Neural crest cell (in vitro differentiated cells): ENCODE measurements at regions not wholly inside any gene's neighbourhood (a gene's known extent, or its start where the extent isn't known, plus 50 kb on each side); places are given as distances from the start of the nearest gene placed in this dataset.

Experiments
- DNase-seq: peaks from one replicate; pipeline ENCODE4 v3.0.0; 2021; ENCODE audit warnings: low read depth, mixed read lengths, low spot score
- H3K27ac Mint-ChIP-seq: one replicate; pipeline ENCODE4 v1.8.0; 2021; ENCODE audit warnings: mild to moderate bottlenecking, mixed read lengths; ENCODE audit not compliant: unreplicated experiment
- H3K27me3 Mint-ChIP-seq: 2 replicates; pipeline ENCODE4 v1.8.0; 2021; ENCODE audit warnings: low read depth, mild to moderate bottlenecking, mixed read lengths
- H3K36me3 Mint-ChIP-seq: 2 replicates; pipeline ENCODE4 v1.8.0; 2021; ENCODE audit warnings: low read depth, mild to moderate bottlenecking, mixed read lengths
- H3K4me1 Mint-ChIP-seq: 2 replicates; pipeline ENCODE4 v1.8.0; 2021; ENCODE audit warnings: mixed read lengths
- H3K4me3 Mint-ChIP-seq: one replicate; pipeline ENCODE4 v1.8.0; 2021; ENCODE audit warnings: mild to moderate bottlenecking, mixed read lengths
- H3K9me3 Mint-ChIP-seq: 2 replicates; pipeline ENCODE4 v1.8.0; 2021; ENCODE audit warnings: mixed read lengths
- TF ChIP-seq, protein P1 (sequence below): fragments of 200-600 bp; sonication (generic); conservative IDR thresholded peaks from 2 replicates; pipeline ENCODE4 v1.5.0; 2021; ENCODE audit warnings: antibody characterized with exemption, mild to moderate bottlenecking

DNA sequence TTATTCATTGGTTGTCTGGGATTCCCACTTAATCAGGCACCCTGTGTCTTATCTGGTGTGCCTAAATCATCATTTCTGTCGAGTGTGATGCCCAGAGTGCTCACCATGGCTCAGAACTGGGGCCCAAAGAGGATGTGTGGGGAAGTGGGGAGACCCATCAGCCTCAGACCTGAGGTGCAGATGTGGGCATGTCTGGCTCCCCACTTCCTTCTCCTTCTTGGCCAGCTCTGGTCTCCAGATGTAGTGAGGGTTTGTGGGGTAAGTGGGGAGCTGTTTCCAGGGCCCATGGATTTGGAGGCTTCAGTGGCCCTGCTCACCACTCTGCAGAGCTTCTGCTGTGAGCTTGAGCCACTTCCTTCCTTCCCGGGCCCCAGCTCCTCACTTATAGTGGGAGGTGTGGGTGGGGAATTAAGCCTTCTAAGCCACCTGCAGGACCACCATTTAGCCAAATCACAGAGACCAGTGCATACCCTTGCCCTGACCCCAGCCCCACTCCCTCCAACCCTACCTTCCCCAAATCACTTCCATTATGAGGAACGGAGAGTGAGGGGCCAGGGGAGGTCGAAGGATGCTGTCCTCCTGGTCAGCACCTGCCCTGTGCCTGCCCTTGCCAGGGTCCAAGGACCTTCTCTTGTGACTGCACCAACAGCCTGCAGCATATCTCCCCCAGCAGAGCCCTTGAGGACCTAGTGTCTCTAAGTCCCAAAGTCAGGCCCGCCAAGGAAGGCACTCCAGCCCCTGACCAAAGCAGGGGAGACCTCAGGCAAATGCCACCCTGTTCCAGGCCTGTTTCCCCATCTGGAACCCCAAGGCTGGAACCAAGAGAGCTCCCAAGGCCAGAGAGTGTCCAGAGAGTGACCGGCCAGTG, 278.2 kb upstream of the RTL1 start:
- Mint-ChIP-seq H3K27me3 (no peaks in the 10 kb centered on the region), H3K9me3 (peaks cover 4% of the 10 kb centered on the region), H3K27ac (no peak overlapping the region), H3K36me3 (peaks cover 6% of the 10 kb centered on the region), H3K4me3 (no peak overlapping the region), H3K4me1 (peaks cover 40% of the 10 kb centered on the region)
- DNase-seq = no peak
- TF ChIP-seq, protein P1, sequence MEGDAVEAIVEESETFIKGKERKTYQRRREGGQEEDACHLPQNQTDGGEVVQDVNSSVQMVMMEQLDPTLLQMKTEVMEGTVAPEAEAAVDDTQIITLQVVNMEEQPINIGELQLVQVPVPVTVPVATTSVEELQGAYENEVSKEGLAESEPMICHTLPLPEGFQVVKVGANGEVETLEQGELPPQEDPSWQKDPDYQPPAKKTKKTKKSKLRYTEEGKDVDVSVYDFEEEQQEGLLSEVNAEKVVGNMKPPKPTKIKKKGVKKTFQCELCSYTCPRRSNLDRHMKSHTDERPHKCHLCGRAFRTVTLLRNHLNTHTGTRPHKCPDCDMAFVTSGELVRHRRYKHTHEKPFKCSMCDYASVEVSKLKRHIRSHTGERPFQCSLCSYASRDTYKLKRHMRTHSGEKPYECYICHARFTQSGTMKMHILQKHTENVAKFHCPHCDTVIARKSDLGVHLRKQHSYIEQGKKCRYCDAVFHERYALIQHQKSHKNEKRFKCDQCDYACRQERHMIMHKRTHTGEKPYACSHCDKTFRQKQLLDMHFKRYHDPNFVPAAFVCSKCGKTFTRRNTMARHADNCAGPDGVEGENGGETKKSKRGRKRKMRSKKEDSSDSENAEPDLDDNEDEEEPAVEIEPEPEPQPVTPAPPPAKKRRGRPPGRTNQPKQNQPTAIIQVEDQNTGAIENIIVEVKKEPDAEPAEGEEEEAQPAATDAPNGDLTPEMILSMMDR = no peak

DNA sequence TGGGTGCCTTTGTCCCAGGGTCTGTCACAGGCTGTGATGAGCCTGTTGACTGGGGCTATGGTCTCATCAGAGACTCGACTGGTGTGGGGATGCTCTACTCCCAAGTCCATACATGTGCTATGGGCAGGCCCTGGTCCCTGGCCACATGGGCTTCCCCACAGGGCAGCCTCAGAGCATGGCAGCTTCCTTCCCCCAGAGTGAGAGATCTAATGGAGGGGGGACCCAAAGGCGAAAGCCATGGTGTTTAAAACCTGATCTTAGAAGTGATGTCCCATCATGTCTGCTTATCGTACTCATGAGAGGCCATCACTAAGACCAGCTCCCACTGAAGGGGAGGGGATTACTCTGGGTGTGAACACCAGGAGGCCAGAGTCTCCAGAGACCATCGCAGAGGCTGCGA, 279.0 kb upstream of the RTL1 start:
- TF ChIP-seq, protein P1 = no peak
- H3K36me3 Mint-ChIP-seq = peaks cover 6% of the 10 kb centered on the region
- no peak overlapping the region for H3K4me3 Mint-ChIP-seq
- no peaks in the 10 kb centered on the region for H3K27me3 Mint-ChIP-seq
- H3K27ac Mint-ChIP-seq = no peak overlapping the region
- no peak for DNase-seq
- peaks cover 40% of the 10 kb centered on the region for H3K4me1 Mint-ChIP-seq
- peaks cover 4% of the 10 kb centered on the region for H3K9me3 Mint-ChIP-seq

DNA sequence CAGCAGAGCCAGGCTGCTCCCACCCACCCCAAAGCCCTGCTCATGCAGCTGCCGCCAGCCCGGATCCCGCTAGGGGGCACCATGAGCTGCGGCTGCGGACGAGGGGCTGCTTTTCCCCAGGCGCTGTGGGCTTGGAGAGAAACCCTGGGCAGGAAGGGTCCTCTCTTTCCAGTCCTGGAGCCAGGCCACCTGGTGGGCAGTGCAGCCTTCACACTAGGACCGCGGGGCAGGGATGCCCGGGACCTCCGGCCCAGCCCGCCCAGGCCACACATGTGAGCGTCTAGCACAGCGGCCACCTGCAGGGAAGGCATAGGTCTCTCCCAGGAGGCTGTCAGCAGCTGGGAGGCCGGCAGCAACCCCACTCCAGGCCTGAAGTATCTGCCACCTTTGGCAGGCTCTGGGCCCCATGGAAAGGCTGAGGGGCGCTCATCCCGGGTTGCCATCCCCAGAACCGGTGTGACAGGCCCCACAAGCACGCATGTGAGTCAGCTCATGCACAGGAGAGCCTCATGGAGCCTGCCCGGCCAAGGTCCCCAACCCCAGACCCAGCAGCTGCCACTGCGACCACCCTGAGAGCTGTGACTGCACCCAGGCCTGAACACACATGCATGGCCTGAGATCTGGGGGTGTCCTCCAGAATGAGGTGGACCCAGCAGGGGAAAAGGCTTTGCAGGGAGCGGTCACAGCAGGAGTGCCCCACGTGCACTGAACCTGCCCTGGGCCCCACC, 280.0 kb upstream of the RTL1 start:
- Mint-ChIP-seq H3K36me3 (peaks cover 5% of the 10 kb centered on the region), H3K9me3 (peaks cover 4% of the 10 kb centered on the region), H3K4me3 (no peak overlapping the region), H3K27ac (peak overlapping the region; percentile 67), H3K4me1 (peaks cover 31% of the 10 kb centered on the region), H3K27me3 (no peaks in the 10 kb centered on the region)
- TF ChIP-seq, protein P1 = peak; percentile 73
- DNase-seq = peak; percentile 81

DNA sequence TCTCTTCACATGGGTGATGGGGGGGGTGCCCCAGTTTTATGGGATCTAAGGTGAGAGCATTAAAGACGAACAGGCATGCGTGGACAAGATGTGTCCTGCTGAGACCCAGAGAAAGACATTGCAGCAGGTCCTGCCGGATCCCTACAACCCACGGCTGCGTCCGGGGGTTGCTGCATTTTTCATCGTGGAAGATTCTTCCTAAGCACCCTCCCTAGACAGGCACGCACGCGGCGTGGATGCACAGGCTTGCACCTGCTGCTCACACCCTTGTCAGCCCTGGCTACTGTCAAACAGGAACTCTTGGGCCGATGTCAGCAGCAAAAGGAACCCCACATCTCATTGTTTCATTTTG, 280.6 kb upstream of the RTL1 start:
- Mint-ChIP-seq H3K9me3 (peaks cover 4% of the 10 kb centered on the region), H3K36me3 (peaks cover 2% of the 10 kb centered on the region), H3K27ac (no peak overlapping the region), H3K27me3 (no peaks in the 10 kb centered on the region), H3K4me1 (peaks cover 33% of the 10 kb centered on the region), H3K4me3 (no peak overlapping the region)
- TF ChIP-seq, protein P1 = no peak
- no peak for DNase-seq

DNA sequence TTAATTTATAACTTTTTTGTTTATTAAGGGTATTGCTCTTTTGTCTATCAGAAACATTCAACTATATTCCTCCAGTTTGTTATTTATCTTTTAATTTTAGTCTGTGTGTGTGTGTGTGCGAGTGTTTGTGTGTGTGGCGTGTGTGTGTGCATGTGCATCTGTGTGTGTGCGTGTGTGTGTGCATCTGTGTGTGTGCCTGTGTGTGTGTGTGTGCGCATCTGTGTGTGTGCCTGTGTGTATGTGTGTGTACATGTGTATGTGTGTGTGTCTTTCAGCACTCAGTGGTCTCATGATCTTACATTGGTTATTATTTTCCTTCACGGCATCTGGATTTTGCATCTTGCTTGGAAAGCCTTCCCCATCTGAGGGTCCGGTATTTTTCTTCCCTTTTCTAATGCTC, 281.1 kb upstream of the RTL1 start:
- TF ChIP-seq, protein P1 = no peak
- Mint-ChIP-seq H3K27ac (no peak overlapping the region), H3K9me3 (peaks cover 4% of the 10 kb centered on the region), H3K36me3 (peaks cover 5% of the 10 kb centered on the region), H3K27me3 (no peaks in the 10 kb centered on the region), H3K4me3 (no peak overlapping the region), H3K4me1 (peaks cover 38% of the 10 kb centered on the region)
- DNase-seq = no peak
